Neuronal stem cell (in vitro differentiated cells): ENCODE measurements at regions not wholly inside any gene's neighbourhood (a gene's known extent, or its start where the extent isn't known, plus 50 kb on each side); places are given as distances from the start of the nearest gene placed in this dataset.

Source experiments
- DNase-seq: peaks from one replicate; pipeline ENCODE4 v3.0.0-alpha.2; 2013; ENCODE audit warnings: low spot score
- H2AFZ ChIP-seq: one replicate; pipeline ENCODE4 v1.6.1; 2013; ENCODE audit warnings: mild to moderate bottlenecking, low read length, inconsistent platforms
- H2AK5ac ChIP-seq: 2 replicates; pipeline ENCODE4 v1.6.1; 2013; ENCODE audit warnings: low read depth, mild to moderate bottlenecking, inconsistent platforms, low read length, moderate library complexity, mixed read lengths
- H2BK120ac ChIP-seq: 2 replicates; pipeline ENCODE4 v1.6.1; 2013; ENCODE audit warnings: low read depth, mild to moderate bottlenecking, inconsistent platforms, low read length, moderate library complexity, mixed read lengths
- H2BK12ac ChIP-seq: one replicate; pipeline ENCODE4 v1.6.1; 2013; ENCODE audit warnings: low read length, inconsistent platforms
- H2BK15ac ChIP-seq: 2 replicates; pipeline ENCODE4 v1.6.1; 2013; ENCODE audit warnings: mild to moderate bottlenecking, low read length, inconsistent platforms, mixed read lengths
- H2BK5ac ChIP-seq: one replicate; pipeline ENCODE4 v1.6.1; 2013; ENCODE audit warnings: inconsistent platforms, mild to moderate bottlenecking, low read length, moderate library complexity
- H3K14ac ChIP-seq: one replicate; pipeline ENCODE4 v1.6.1; 2013; ENCODE audit warnings: low read length, inconsistent platforms
- H3K18ac ChIP-seq: 2 replicates; pipeline ENCODE4 v1.6.1; 2013; ENCODE audit warnings: low read length, inconsistent platforms
- H3K23ac ChIP-seq: 2 replicates; pipeline ENCODE4 v1.6.1; 2013; ENCODE audit warnings: low read depth, mild to moderate bottlenecking, mixed read lengths, low read length, inconsistent platforms; ENCODE audit not compliant: poor library complexity
- H3K27ac ChIP-seq: replicated peaks from 3 replicates; pipeline ENCODE4 v1.5.1; 2013; ENCODE audit warnings: low read length, inconsistent platforms
- H3K27me3 ChIP-seq, 3 experiments: 2 replicates each; pipeline ENCODE4 v1.6.1; 2013; ENCODE audit warnings: low read length in 3 of 3, mild to moderate bottlenecking in 2 of 3, inconsistent platforms in 1 of 3, low read depth in 1 of 3, mixed read lengths in 1 of 3, moderate library complexity in 1 of 3; ENCODE audit not compliant: control insufficient read depth in 3 of 3, insufficient read depth in 3 of 3
- H3K36me3 ChIP-seq, 2 donors: replicated peaks in 1 of 2; 2 replicates each; pipeline ENCODE4 v1.6.1; 2013; ENCODE audit warnings: low read length in 2 of 2; ENCODE audit not compliant: control insufficient read depth in 2 of 2, insufficient read depth in 2 of 2
- H3K4ac ChIP-seq: 2 replicates; pipeline ENCODE4 v1.6.1; 2013; ENCODE audit warnings: inconsistent platforms, mild to moderate bottlenecking, low read length, moderate library complexity
- H3K4me1 ChIP-seq, 2 donors: 1 replicate in 1 of 2; 2 replicates in 1 of 2; pipeline ENCODE4 v1.6.1; 2013; ENCODE audit warnings: low read length in 2 of 2, low read depth in 1 of 2; ENCODE audit not compliant: control insufficient read depth in 2 of 2, insufficient read depth in 1 of 2
- H3K4me2 ChIP-seq: one replicate; pipeline ENCODE4 v1.6.1; 2013; ENCODE audit warnings: mild to moderate bottlenecking, low read length, inconsistent platforms; ENCODE audit not compliant: insufficient read depth, poor library complexity, severe bottlenecking
- H3K4me3 ChIP-seq, 2 donors: 2 replicates each; pipeline ENCODE4 v1.5.1; 2013; ENCODE audit warnings: low read length in 2 of 2, mild to moderate bottlenecking in 2 of 2, inconsistent platforms in 1 of 2, moderate library complexity in 1 of 2
- H3K79me1 ChIP-seq: one replicate; pipeline ENCODE4 v1.6.1; 2013; ENCODE audit warnings: low read depth, mild to moderate bottlenecking, inconsistent platforms, low read length, moderate library complexity
- H3K9ac ChIP-seq: one replicate; pipeline ENCODE4 v1.6.1; 2013; ENCODE audit warnings: mild to moderate bottlenecking, low read depth, low read length, inconsistent platforms; ENCODE audit not compliant: poor library complexity
- H3K9me3 ChIP-seq, 2 donors: replicated peaks in 1 of 2; 2 replicates each; pipeline versions ENCODE3 to v1.6.1; 2013; ENCODE audit warnings: low read length in 2 of 2, mild to moderate bottlenecking in 2 of 2, inconsistent platforms in 1 of 2, low read depth in 1 of 2, mixed read lengths in 1 of 2, moderate library complexity in 1 of 2; ENCODE audit not compliant: control insufficient read depth in 2 of 2, insufficient read depth in 1 of 2
- H4K8ac ChIP-seq: one replicate; pipeline ENCODE4 v1.6.1; 2013; ENCODE audit warnings: low read depth, mild to moderate bottlenecking, inconsistent platforms, low read length, moderate library complexity
- H4K91ac ChIP-seq: one replicate; pipeline ENCODE4 v1.6.1; 2013; ENCODE audit warnings: low read length, low read depth, mild to moderate bottlenecking, inconsistent platforms; ENCODE audit not compliant: poor library complexity
- WGBS, 2 donors: extraction: QIAGEN DNeasy Blood & Tissue Kit; methylation state at CpG; one replicate each; pipeline ENCODE4 v1.1.7; 2013; ENCODE audit warnings: missing lambda C conversion rate in 2 of 2, mixed read lengths in 1 of 2; ENCODE audit not compliant: insufficient read length in 2 of 2, insufficient replicate concordance in 1 of 2; ENCODE audit errors: extremely low coverage in 2 of 2; 5-methylcytosine and 5-hydroxymethylcytosine counted together

DNA sequence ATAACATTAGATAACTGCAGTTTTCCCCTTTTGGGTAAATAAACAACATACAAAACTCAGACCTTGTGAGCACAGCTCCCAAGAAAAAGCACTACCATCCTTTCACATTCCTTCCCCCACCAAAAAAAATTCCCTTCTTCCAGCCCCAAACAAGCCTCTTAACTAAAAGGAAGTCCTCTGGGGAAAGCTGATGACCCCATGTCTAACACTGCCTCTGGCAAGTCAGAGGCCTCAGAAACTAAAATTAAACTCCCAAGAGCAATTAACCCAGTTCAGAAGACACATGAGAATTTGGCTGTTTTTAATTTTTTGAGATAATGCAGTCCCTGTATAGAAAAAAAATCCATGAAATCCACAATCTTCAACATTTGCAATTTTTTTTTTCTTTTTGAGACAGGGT, 127.7 kb downstream of the SPTSSA start:
- Histone ChIP-seq H3K4ac (no peak overlapping the region), H4K8ac (no peak overlapping the region), H2AFZ (no peak overlapping the region), H3K9ac (no peak overlapping the region), H3K27ac (no peak overlapping the region), H3K14ac (no peak overlapping the region), H3K4me2 (no peak overlapping the region), H3K36me3 (no peaks in the 10 kb centered on the region), H2BK15ac (no peak overlapping the region), H2BK12ac (no peak overlapping the region), H3K4me3 (no peak overlapping the region), H3K18ac (no peak overlapping the region), H3K79me1 (no peaks in the 10 kb centered on the region), H4K91ac (no peak overlapping the region), H3K27me3 (no peaks in the 10 kb centered on the region), H3K4me1 (peaks cover 0 to 4% of the 10 kb centered on the region in 2 donors), H3K23ac (no peak overlapping the region), H3K9me3 (no peaks in the 10 kb centered on the region), H2AK5ac (no peak overlapping the region), H2BK5ac (no peak overlapping the region), H2BK120ac (no peak overlapping the region)
- DNase-seq, result no peak

DNA sequence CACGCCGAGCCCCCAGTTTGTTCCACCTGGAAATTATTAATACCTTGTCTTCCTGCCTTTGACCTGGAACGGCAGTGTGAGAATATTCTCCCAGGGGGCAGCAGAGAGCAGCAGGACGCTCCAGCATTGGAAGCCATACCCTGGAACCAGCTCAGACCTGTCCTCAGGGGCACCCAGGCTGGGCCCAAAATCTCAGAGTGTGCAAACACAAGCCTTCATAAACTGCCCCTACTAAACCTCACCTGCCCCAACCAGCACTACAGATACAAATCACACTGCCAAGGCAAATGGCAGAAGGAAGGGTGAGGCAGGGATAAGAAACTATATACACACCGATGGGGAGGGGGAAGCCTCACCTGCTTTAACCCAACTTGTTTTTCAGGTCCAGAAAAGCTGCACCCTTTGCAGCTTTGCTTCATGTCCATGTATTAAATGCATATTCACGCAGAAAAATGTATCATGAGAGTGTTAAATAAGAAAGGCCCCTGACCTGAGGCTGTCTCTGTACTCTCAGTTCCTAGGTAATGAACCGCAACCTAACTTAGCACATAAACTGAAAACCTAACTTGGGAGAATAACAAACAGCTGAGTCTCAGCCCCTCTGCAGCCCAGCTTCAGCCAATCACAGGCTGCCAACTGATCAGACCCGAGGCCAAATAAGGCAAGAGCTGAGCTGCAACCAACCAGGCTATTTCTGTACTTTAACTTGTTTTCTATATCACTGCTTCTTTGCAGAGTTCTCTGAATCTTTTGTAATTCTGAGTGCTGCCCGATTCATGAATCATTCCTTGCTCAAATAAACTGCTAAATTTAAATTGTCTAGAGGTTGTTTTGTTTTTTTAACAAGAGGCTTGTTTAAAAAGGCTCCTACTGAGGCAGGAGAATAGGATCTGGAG, 130.1 kb downstream of the SPTSSA start:
- DNase-seq, result peak; percentile 32
- Histone ChIP-seq H3K14ac (no peak overlapping the region), H3K36me3 (no peaks in the 10 kb centered on the region), H3K79me1 (no peaks in the 10 kb centered on the region), H2AK5ac (no peak overlapping the region), H2BK120ac (no peak overlapping the region), H3K4me2 (no peak overlapping the region), H3K4me1 (peaks cover 0 to 4% of the 10 kb centered on the region in 2 donors), H3K4me3 (no peak overlapping the region), H3K9ac (no peak overlapping the region), H3K4ac (no peak overlapping the region), H2BK5ac (no peak overlapping the region), H3K9me3 (no peaks in the 10 kb centered on the region), H2BK15ac (no peak overlapping the region), H3K27ac (no peak overlapping the region), H2BK12ac (no peak overlapping the region), H3K18ac (peak overlapping the region; percentile 3), H3K27me3 (no peaks in the 10 kb centered on the region), H4K91ac (no peak overlapping the region), H4K8ac (no peak overlapping the region), H2AFZ (peak overlapping the region; percentile 89), H3K23ac (no peak overlapping the region)
- WGBS, 2 donors, result no CpG with 5 or more reads among the region's 9 CpGs

DNA sequence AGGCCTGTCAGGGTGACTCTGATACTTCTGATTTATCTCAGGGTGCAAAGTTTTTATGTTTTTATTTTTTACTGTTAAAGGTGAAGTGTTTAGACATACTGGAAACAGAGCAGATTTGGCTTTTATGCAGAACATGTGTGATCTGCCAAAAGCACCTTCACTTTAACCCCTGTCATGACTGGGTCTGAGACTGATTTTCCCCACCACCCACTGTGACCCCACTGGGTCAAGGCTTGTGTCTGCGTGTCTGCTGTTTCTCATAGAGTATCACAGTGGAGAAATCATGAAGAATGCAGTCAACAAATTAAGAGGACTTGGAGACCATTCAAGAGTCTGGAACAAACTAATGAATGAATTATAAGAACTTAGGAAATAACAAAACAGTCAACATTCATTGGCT, 131.2 kb downstream of the SPTSSA start:
- Histone ChIP-seq H3K79me1 (no peaks in the 10 kb centered on the region), H3K27ac (no peak overlapping the region), H2BK15ac (no peak overlapping the region), H3K14ac (no peak overlapping the region), H3K18ac (no peak overlapping the region), H3K4me3 (no peak overlapping the region), H2BK5ac (no peak overlapping the region), H3K9me3 (no peaks in the 10 kb centered on the region), H3K4me1 (peaks cover 0 to 4% of the 10 kb centered on the region in 2 donors), H3K4ac (no peak overlapping the region), H4K91ac (no peak overlapping the region), H4K8ac (no peak overlapping the region), H2AFZ (no peak overlapping the region), H2BK120ac (no peak overlapping the region), H2BK12ac (no peak overlapping the region), H3K36me3 (no peaks in the 10 kb centered on the region), H3K23ac (no peak overlapping the region), H2AK5ac (no peak overlapping the region), H3K9ac (no peak overlapping the region), H3K4me2 (no peak overlapping the region), H3K27me3 (no peaks in the 10 kb centered on the region)
- no peak for DNase-seq
- WGBS, 2 donors, result no CpG with 5 or more reads among the region's 1 CpG

GRCh38 chr14:34329301-34329700, 132.7 kb downstream of the SPTSSA start:
- Histone ChIP-seq H3K27ac (no peak overlapping the region), H3K4me1 (peaks cover 0 to 4% of the 10 kb centered on the region in 2 donors), H2BK5ac (no peak overlapping the region), H2BK15ac (no peak overlapping the region), H3K9ac (no peak overlapping the region), H3K9me3 (no peaks in the 10 kb centered on the region), H2AK5ac (no peak overlapping the region), H3K36me3 (no peaks in the 10 kb centered on the region), H2AFZ (no peak overlapping the region), H4K8ac (no peak overlapping the region), H3K18ac (no peak overlapping the region), H4K91ac (no peak overlapping the region), H2BK12ac (no peak overlapping the region), H3K14ac (no peak overlapping the region), H3K4me2 (no peak overlapping the region), H3K27me3 (no peaks in the 10 kb centered on the region), H3K23ac (no peak overlapping the region), H3K4me3 (no peak overlapping the region), H3K4ac (no peak overlapping the region), H2BK120ac (no peak overlapping the region), H3K79me1 (no peaks in the 10 kb centered on the region)
- no CpG with 5 or more reads among the region's 1 CpG for WGBS, 2 donors
- no peak for DNase-seq
